ENCODE measurements at regions not wholly inside any gene's neighbourhood (a gene's known extent, or its start where the extent isn't known, plus 50 kb on each side); places are given as distances from the start of the nearest gene placed in this dataset.

DNA sequence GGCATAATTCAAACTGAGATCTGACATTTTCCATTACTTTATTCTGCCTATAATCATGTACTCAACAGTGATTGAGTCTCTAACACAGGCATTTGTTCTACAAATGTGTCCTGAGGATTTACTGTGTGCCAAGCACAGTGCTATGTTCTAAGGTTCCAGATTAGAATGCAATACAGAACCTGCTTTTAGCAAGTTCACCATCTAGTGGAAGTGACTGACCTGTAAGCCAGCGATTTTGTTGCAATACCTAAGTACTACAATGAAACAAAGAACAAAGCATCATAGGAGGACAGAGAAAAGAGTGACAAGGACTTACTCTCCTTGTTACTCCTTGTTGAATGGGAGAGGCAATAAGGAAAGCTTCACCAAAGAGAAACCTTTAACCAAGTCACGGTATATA lies 348.1 kb downstream of the ELAVL2 start:
- TF ChIP-seq, protein P1, sequence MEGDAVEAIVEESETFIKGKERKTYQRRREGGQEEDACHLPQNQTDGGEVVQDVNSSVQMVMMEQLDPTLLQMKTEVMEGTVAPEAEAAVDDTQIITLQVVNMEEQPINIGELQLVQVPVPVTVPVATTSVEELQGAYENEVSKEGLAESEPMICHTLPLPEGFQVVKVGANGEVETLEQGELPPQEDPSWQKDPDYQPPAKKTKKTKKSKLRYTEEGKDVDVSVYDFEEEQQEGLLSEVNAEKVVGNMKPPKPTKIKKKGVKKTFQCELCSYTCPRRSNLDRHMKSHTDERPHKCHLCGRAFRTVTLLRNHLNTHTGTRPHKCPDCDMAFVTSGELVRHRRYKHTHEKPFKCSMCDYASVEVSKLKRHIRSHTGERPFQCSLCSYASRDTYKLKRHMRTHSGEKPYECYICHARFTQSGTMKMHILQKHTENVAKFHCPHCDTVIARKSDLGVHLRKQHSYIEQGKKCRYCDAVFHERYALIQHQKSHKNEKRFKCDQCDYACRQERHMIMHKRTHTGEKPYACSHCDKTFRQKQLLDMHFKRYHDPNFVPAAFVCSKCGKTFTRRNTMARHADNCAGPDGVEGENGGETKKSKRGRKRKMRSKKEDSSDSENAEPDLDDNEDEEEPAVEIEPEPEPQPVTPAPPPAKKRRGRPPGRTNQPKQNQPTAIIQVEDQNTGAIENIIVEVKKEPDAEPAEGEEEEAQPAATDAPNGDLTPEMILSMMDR (IDR thresholded peaks at IDR 0.05) = no peak
- peaks cover 28% of the 10 kb centered on the region for H3K9me3 Mint-ChIP-seq
- no peaks in the 10 kb centered on the region for H3K4me1 Mint-ChIP-seq (ENCODE audit: low read depth)
- no peak for DNase-seq
- H3K27ac Mint-ChIP-seq = no peak overlapping the region
- H3K4me3 Mint-ChIP-seq = no peak overlapping the region
- peaks cover 1% of the 10 kb centered on the region; the same call in 1 of the 2 replicates for H3K27me3 Mint-ChIP-seq (ENCODE audit: insufficient read depth)
- H3K36me3 Mint-ChIP-seq (ENCODE audit: low read depth) = no peaks in the 10 kb centered on the region; the same call in 1 of the 2 replicates

DNA sequence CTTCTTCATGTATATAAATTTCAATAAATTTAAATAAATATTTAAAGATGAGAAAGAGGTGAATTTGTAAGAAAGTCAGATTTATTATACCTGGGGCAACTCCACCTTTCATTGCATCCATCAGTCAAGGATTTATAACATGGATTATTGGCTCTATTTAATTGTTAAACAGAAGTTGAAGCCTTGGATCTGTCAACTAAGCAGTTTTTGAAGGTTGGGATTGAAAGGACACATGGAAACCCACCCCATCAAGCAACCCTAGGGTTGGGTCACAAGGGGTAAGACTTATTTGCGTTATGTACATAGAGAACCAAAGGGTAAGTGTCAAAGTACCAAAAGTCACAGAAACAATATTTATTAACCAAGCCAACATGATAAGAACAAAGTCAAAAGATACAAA lies 342.5 kb downstream of the ELAVL2 start:
- Mint-ChIP-seq H3K27me3 (ENCODE audit: insufficient read depth) (no peaks in the 10 kb centered on the region), H3K4me3 (no peak overlapping the region), H3K36me3 (ENCODE audit: low read depth) (no peaks in the 10 kb centered on the region), H3K27ac (no peak overlapping the region), H3K4me1 (ENCODE audit: low read depth) (no peaks in the 10 kb centered on the region), H3K9me3 (peaks cover 20% of the 10 kb centered on the region)
- DNase-seq = no peak
- TF ChIP-seq, protein P1 (IDR thresholded peaks at IDR 0.05) = no peak

DNA sequence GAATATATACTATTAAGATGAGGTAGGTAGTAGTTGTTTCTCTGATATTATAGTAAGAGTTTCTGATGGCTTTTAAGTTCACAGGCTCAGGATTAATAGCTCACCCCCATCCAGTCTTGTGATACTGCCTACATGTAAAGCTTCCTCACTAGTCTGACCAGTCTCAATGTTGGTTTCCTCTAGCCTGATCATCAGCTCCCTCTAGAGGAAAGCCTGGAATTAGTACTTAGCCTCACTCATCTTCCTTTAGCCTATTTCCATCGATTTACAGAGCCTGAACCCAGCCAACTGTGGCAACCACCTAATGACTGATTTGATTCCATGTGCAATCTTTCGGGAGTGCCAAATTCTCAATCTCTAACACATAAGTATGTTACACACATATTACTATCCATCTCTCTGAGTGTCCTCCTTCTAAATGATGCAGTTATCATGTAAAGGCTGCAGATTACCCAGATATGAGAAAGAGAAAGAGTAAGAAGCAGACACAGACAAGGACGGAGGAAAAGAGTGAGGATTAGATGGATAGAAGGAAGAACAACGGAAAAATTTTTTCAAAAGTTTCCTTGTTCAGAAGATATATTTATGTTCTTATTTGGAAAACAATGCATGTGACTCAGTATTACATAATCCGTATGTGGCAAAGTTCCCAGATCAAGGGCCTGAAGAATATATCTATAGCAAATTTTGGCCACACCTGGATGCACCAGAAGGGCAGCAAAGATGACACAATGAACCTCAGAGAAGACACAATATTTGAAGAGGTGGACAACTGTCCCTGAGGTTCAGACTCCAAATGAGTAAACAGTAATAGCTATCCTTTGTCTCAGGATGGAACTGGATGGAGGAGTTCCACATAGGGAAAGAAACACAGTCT lies 333.7 kb downstream of the ELAVL2 start:
- no peaks in the 10 kb centered on the region for H3K4me1 Mint-ChIP-seq (ENCODE audit: low read depth)
- no peaks in the 10 kb centered on the region for H3K36me3 Mint-ChIP-seq (ENCODE audit: low read depth)
- H3K27ac Mint-ChIP-seq = no peak overlapping the region
- TF ChIP-seq, protein P1 (IDR thresholded peaks at IDR 0.05) = peak; percentile 57; the same call in 1 of the 2 replicates
- DNase-seq = peak; percentile 1
- no peaks in the 10 kb centered on the region for H3K27me3 Mint-ChIP-seq (ENCODE audit: insufficient read depth)
- H3K9me3 Mint-ChIP-seq = peaks cover 5% of the 10 kb centered on the region; the same call in 1 of the 2 replicates
- no peak overlapping the region for H3K4me3 Mint-ChIP-seq

DNA sequence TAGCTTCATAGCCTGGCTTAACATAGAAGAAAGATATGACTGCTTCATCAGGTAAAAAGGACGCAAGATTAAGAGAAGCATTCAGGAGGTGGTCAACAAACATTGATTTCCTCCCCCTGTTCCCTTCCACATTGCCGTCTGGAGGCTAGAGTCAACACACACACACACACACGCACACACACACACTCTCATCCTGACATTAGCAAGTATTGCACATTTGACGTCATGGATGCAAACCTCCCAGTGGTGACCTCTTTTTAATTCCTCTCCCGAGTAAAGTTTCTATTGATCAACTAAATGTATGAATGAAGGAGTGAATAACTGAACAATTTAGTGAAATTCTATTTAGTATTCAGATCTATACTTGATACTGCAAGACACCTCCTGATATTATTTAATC lies 332.8 kb downstream of the ELAVL2 start:
- no peak overlapping the region for H3K27ac Mint-ChIP-seq

DNA sequence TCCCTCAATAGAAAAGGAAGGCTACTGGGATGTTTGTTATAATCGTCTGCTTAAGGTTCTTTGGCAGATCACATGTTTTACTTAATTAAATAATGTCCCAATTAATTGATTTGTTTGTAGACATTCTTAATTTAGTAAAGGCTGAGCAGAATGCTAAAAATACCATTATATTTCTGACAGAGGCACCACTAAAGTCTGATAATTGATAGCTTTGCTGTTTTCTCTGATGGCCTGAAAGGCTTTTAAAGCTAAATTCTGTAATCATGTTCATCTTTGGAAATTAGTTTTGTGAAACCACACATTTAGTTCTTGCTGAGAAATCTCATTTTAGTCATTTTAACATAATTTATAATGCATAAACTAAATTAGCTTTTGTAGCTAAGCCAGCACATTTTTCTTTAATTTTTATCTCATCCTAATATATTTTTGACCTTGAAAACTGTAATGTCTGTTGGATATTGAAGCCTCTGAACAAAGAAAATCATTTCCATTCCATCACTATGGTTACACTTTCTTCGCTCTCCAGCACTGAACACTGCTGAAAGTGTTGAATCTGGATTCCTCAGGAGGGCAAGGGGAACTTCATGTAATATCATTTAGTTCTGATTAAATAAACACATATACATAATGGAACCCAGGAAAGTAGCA lies 329.4 kb downstream of the ELAVL2 start:
- TF ChIP-seq, protein P1 (IDR thresholded peaks at IDR 0.05) = no peak
- Mint-ChIP-seq H3K4me3 (no peak overlapping the region), H3K36me3 (ENCODE audit: low read depth) (no peaks in the 10 kb centered on the region), H3K27me3 (ENCODE audit: insufficient read depth) (no peaks in the 10 kb centered on the region), H3K27ac (no peak overlapping the region), H3K4me1 (ENCODE audit: low read depth) (no peaks in the 10 kb centered on the region), H3K9me3 (peaks cover 27% of the 10 kb centered on the region)
- DNase-seq = no peak

More for the DNA sequence above, 332.8 kb downstream of the ELAVL2 start:
- Mint-ChIP-seq H3K36me3 (ENCODE audit: low read depth) (no peaks in the 10 kb centered on the region), H3K4me3 (no peak overlapping the region), H3K4me1 (ENCODE audit: low read depth) (no peaks in the 10 kb centered on the region), H3K27me3 (ENCODE audit: insufficient read depth) (no peaks in the 10 kb centered on the region), H3K9me3 (peaks cover 11% of the 10 kb centered on the region)
- no peak for DNase-seq
- TF ChIP-seq, protein P1 (IDR thresholded peaks at IDR 0.05) = no peak
